ENCODE measurements at regions not wholly inside any gene's neighbourhood (a gene's known extent, or its start where the extent isn't known, plus 50 kb on each side); places are given as distances from the start of the nearest gene placed in this dataset.

GRCh38 chr1:170239445-170239844 lies 93.7 kb downstream of the NTMT2 start:
- TF ChIP-seq POLR2A (IDR thresholded peaks at IDR 0.05) (no peak), CTCF (IDR thresholded peaks at IDR 0.05) (no peak)
